Right lobe of liver (tissue), 4 donors: ENCODE measurements at regions not wholly inside any gene's neighbourhood (a gene's known extent, or its start where the extent isn't known, plus 50 kb on each side); places are given as distances from the start of the nearest gene placed in this dataset.

Experiments used
- POLR2A ChIP-seq: fragments of 450-650 bp; IDR thresholded peaks from one replicate; pipeline ENCODE4 v1.6.1; 2017; ENCODE audit warnings: antibody characterized with exemption, mild to moderate bottlenecking
- TF ChIP-seq, protein P1 (sequence below), 4 donors: fragments of 200-600 bp in 3 of 4; fragments of 450-650 bp in 1 of 4; IDR thresholded peaks; one replicate each; pipeline versions ENCODE4 v1.5.1 to v1.8.0; 2016 to 2022; ENCODE audit warnings: antibody characterized with exemption in 4 of 4, mild to moderate bottlenecking in 2 of 4
- donor health status: DM: no; HTN: no; CAD: no.
- donor health status: DM: no; HTN: no; CAD: no.
- donor health status: DM: no; HTN: yes; CAD: no.

- TF ChIP-seq, protein P1, sequence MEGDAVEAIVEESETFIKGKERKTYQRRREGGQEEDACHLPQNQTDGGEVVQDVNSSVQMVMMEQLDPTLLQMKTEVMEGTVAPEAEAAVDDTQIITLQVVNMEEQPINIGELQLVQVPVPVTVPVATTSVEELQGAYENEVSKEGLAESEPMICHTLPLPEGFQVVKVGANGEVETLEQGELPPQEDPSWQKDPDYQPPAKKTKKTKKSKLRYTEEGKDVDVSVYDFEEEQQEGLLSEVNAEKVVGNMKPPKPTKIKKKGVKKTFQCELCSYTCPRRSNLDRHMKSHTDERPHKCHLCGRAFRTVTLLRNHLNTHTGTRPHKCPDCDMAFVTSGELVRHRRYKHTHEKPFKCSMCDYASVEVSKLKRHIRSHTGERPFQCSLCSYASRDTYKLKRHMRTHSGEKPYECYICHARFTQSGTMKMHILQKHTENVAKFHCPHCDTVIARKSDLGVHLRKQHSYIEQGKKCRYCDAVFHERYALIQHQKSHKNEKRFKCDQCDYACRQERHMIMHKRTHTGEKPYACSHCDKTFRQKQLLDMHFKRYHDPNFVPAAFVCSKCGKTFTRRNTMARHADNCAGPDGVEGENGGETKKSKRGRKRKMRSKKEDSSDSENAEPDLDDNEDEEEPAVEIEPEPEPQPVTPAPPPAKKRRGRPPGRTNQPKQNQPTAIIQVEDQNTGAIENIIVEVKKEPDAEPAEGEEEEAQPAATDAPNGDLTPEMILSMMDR (IDR thresholded peaks at IDR 0.05), result no peak
- TF ChIP-seq POLR2A, result no peak
Observed at GRCh38 chr3:76900596-76900995, 139.3 kb upstream of the ROBO2 start.
